NCI-H2107 treated with DMSO at 0.1 percent for 48 hours (cell line): ENCODE measurements at regions not wholly inside any gene's neighbourhood (a gene's known extent, or its start where the extent isn't known, plus 50 kb on each side); places are given as distances from the start of the nearest gene placed in this dataset.
"Not testable (repeated sequence)": the region's sequence is repeated elsewhere in the genome, so short reads cannot be mapped to it uniquely, and the experiment has no call there.

Experiments used
- DNase-seq: peaks from one replicate; lab custom pipeline; 2025; ENCODE audit not compliant: unreplicated experiment; lab: John Stamatoyannopoulos, UW

- no peak for DNase-seq
Observed at GRCh38 chr5:42074353-42074752, 149.3 kb downstream of the FBXO4 start.

- no peak for DNase-seq
Observed at GRCh38 chr5:42089705-42090104, 164.6 kb downstream of the FBXO4 start.

- DNase-seq, result no peak
Observed at GRCh38 chr5:42090162-42090561, 165.1 kb downstream of the FBXO4 start.

GRCh38 chr5:42099846-42100245, 174.8 kb downstream of the FBXO4 start:
- DNase-seq, result not testable (repeated sequence)

- DNase-seq, result no peak
Observed at GRCh38 chr5:42108468-42108867, 183.4 kb downstream of the FBXO4 start.

- DNase-seq, result no peak
Observed at GRCh38 chr5:42109006-42109572, 184.0 kb downstream of the FBXO4 start.

GRCh38 chr5:42115721-42116120, 190.6 kb downstream of the FBXO4 start:
- not testable (repeated sequence) for DNase-seq

- no peak for DNase-seq
Observed at GRCh38 chr5:42120070-42120469, 195.0 kb downstream of the FBXO4 start.

- no peak for DNase-seq
Observed at GRCh38 chr5:42121401-42121800, 196.3 kb downstream of the FBXO4 start.

- DNase-seq, result no peak
Observed at GRCh38 chr5:42131081-42131480, 206.0 kb downstream of the FBXO4 start.

GRCh38 chr5:42143361-42143760, 218.3 kb downstream of the FBXO4 start:
- DNase-seq, result no peak

GRCh38 chr5:42148813-42149212, 223.7 kb downstream of the FBXO4 start:
- no peak for DNase-seq

- no peak for DNase-seq
Observed at GRCh38 chr5:42157215-42157614, 232.1 kb downstream of the FBXO4 start.

GRCh38 chr5:42163083-42163482, 238.0 kb downstream of the FBXO4 start:
- DNase-seq, result no peak

GRCh38 chr5:42168091-42168670, 243.1 kb downstream of the FBXO4 start:
- DNase-seq, result no peak

- not testable (repeated sequence) for DNase-seq
Observed at GRCh38 chr5:42176118-42176517, 247.1 kb upstream of the GHR start.

- not testable (repeated sequence) for DNase-seq
Observed at GRCh38 chr5:42179843-42180242, 243.4 kb upstream of the GHR start.

- DNase-seq, result no peak
Observed at GRCh38 chr5:42216904-42217303, 206.3 kb upstream of the GHR start.

- no peak for DNase-seq
Observed at GRCh38 chr5:42217791-42218190, 205.4 kb upstream of the GHR start.

- DNase-seq, result no peak
Observed at GRCh38 chr5:42225009-42225408, 198.2 kb upstream of the GHR start.

GRCh38 chr5:42228279-42228678, 195.0 kb upstream of the GHR start:
- DNase-seq, result no peak

GRCh38 chr5:42230839-42231238, 192.4 kb upstream of the GHR start:
- DNase-seq, result no peak

GRCh38 chr5:42235241-42235640, 188.0 kb upstream of the GHR start:
- no peak for DNase-seq
